ENCODE measurements at regions not wholly inside any gene's neighbourhood (a gene's known extent, or its start where the extent isn't known, plus 50 kb on each side); places are given as distances from the start of the nearest gene placed in this dataset.

GRCh38 chr20:54407459-54407858 is 67.9 kb upstream of the DOK5 start:
- no peak overlapping the region for H3K4me3 Mint-ChIP-seq
- no peaks in the 10 kb centered on the region for H3K36me3 Mint-ChIP-seq
- H3K4me1 ChIP-seq (ENCODE audit: control insufficient read depth in 1 of 2, insufficient read depth in 2 of 2, low read length in 2 of 2), result no peaks in the 10 kb centered on the region
- no peak for TF ChIP-seq CTCF (IDR thresholded peaks at IDR 0.05)
- no peak overlapping the region for H2AFZ ChIP-seq (ENCODE audit: insufficient read depth, low read depth, low read length, poor library complexity, severe bottlenecking)
- H3K36me3 ChIP-seq (replicated peaks in 1 of 2; ENCODE audit: control insufficient read depth in 1 of 2, insufficient read depth in 2 of 2, low read length in 2 of 2), result no peaks in the 10 kb centered on the region
- no peak for DNase-seq
- H3K9ac ChIP-seq (ENCODE audit: insufficient read depth, low read length, poor library complexity, severe bottlenecking), result no peak overlapping the region
- H3K9me3 ChIP-seq (replicated peaks in 1 of 2; ENCODE audit: control insufficient read depth in 1 of 2, insufficient read depth in 1 of 2, low read length in 2 of 2), result no peaks in the 10 kb centered on the region
- no peak overlapping the region for H3K4me3 ChIP-seq (replicated peaks in 1 of 3; ENCODE audit: low read depth in 2 of 3, low read length in 3 of 3)
- H3K9me3 Mint-ChIP-seq, result peaks cover 0 to 3% (median 0%) of the 10 kb centered on the region in 7 donors
- no peak overlapping the region for H3K27ac ChIP-seq (ENCODE audit: low read depth in 1 of 2, low read length in 2 of 2)
- 86% methylated on average over 4 of the region's 6 CpGs for WGBS (ENCODE audit: insufficient coverage)
- no peak overlapping the region for H3K4me2 ChIP-seq (replicated peaks; ENCODE audit: extremely low read depth, low read length, poor library complexity, severe bottlenecking)
- intact Hi-C loops (cut with micrococcal nuclease), result no loop called here
- H3K27me3 ChIP-seq (ENCODE audit: control insufficient read depth in 2 of 2, insufficient read depth in 2 of 2, low read length in 2 of 2), result no peaks in the 10 kb centered on the region
- H4K20me1 ChIP-seq (ENCODE audit: insufficient read depth, low read length), result no peaks in the 10 kb centered on the region
- no peaks in the 10 kb centered on the region for H3K4me1 Mint-ChIP-seq
- H3K79me2 ChIP-seq (ENCODE audit: insufficient read depth, low read length), result no peaks in the 10 kb centered on the region
- H3K27me3 Mint-ChIP-seq (ENCODE audit: low read depth in 3 of 3), result peaks cover 3 to 5% (median 4%) of the 10 kb centered on the region in 3 donors
- no peak overlapping the region for H3K27ac Mint-ChIP-seq

GRCh38 chr20:54415967-54416366 is 59.4 kb upstream of the DOK5 start:
- Histone ChIP-seq H3K9ac (ENCODE audit: insufficient read depth, low read length, poor library complexity, severe bottlenecking) (no peak overlapping the region), H3K36me3 (replicated peaks in 1 of 2; ENCODE audit: control insufficient read depth in 1 of 2, insufficient read depth in 2 of 2, low read length in 2 of 2) (no peaks in the 10 kb centered on the region), H3K4me2 (replicated peaks; ENCODE audit: extremely low read depth, low read length, poor library complexity, severe bottlenecking) (no peak overlapping the region), H3K4me1 (ENCODE audit: control insufficient read depth in 1 of 2, insufficient read depth in 2 of 2, low read length in 2 of 2) (no peaks in the 10 kb centered on the region), H3K9me3 (replicated peaks in 1 of 2; ENCODE audit: control insufficient read depth in 1 of 2, insufficient read depth in 1 of 2, low read length in 2 of 2) (no peaks in the 10 kb centered on the region), H4K20me1 (ENCODE audit: insufficient read depth, low read length) (no peaks in the 10 kb centered on the region), H3K79me2 (ENCODE audit: insufficient read depth, low read length) (no peaks in the 10 kb centered on the region), H2AFZ (ENCODE audit: insufficient read depth, low read depth, low read length, poor library complexity, severe bottlenecking) (no peak overlapping the region), H3K27ac (ENCODE audit: low read depth in 1 of 2, low read length in 2 of 2) (no peak overlapping the region), H3K27me3 (ENCODE audit: control insufficient read depth in 2 of 2, insufficient read depth in 2 of 2, low read length in 2 of 2) (no peaks in the 10 kb centered on the region), H3K4me3 (replicated peaks in 1 of 3; ENCODE audit: low read depth in 2 of 3, low read length in 3 of 3) (no peak overlapping the region)
- H3K27me3 Mint-ChIP-seq (ENCODE audit: low read depth in 3 of 3), result peaks cover 1 to 3% (median 2%) of the 10 kb centered on the region in 3 donors
- DNase-seq, result no peak
- TF ChIP-seq CTCF (IDR thresholded peaks at IDR 0.05), result no peak
- H3K36me3 Mint-ChIP-seq, result no peaks in the 10 kb centered on the region
- no CpG with 5 or more reads among the region's 1 CpG for WGBS (ENCODE audit: insufficient coverage)
- intact Hi-C loops (cut with micrococcal nuclease), result no loop called here
- H3K4me3 Mint-ChIP-seq, result no peak overlapping the region
- peaks cover 0 to 6% (median 2%) of the 10 kb centered on the region in 7 donors for H3K9me3 Mint-ChIP-seq
- H3K4me1 Mint-ChIP-seq, result no peaks in the 10 kb centered on the region
- no peak overlapping the region for H3K27ac Mint-ChIP-seq

All from CD14-positive monocyte (primary cell).